SK-N-MC (cell line): ENCODE measurements at regions not wholly inside any gene's neighbourhood (a gene's known extent, or its start where the extent isn't known, plus 50 kb on each side); places are given as distances from the start of the nearest gene placed in this dataset.

Experiments used
- EZH2 ChIP-seq: fragments of 200-600 bp; sonication (generic); IDR thresholded peaks from one replicate; pipeline ENCODE4 v1.6.1; 2017; ENCODE audit warnings: antibody characterized with exemption
- FOXP2 ChIP-seq: optimal IDR thresholded peaks from 2 replicates; pipeline ENCODE3; 2011; ENCODE audit warnings: mild to moderate bottlenecking, moderate library complexity; ENCODE audit not compliant: insufficient read depth; ENCODE audit errors: extremely low read length, control extremely low read depth
- POLR2AphosphoS5 ChIP-seq: IDR thresholded peaks from 2 replicates; pipeline ENCODE4 v1.6.1; 2012; ENCODE audit warnings: mild to moderate bottlenecking, low read depth, low read length, borderline replicate concordance

- TF ChIP-seq EZH2 (no peak), POLR2AphosphoS5 (no peak), FOXP2 (no peak)
Observed at GRCh38 chr9:99602854-99603253, 218.8 kb upstream of the NR4A3 start.
